GM23338 (cell line): ENCODE measurements at regions not wholly inside any gene's neighbourhood (a gene's known extent, or its start where the extent isn't known, plus 50 kb on each side); places are given as distances from the start of the nearest gene placed in this dataset.

ENCODE experiments used
- EZH2 ChIP-seq: fragments of 200-600 bp; sonication (generic); IDR thresholded peaks from one replicate; pipeline ENCODE4 v1.8.0; 2017; ENCODE audit warnings: antibody characterized with exemption, mild to moderate bottlenecking, low read depth; ENCODE audit not compliant: unreplicated experiment
- JUNB ChIP-seq: IDR thresholded peaks from one replicate; pipeline ENCODE4 v1.6.1; 2016; ENCODE audit warnings: antibody characterized with exemption; ENCODE audit not compliant: unreplicated experiment
- REST ChIP-seq: IDR thresholded peaks from one replicate; pipeline ENCODE4 v1.6.1; 2018; ENCODE audit warnings: antibody characterized with exemption; ENCODE audit not compliant: unreplicated experiment
- TF ChIP-seq, protein P1 (sequence below), 2 experiments: fragments of 200-600 bp in 1 of 2; sonication (generic) in 1 of 2; conservative IDR thresholded peaks; 2 replicates each; pipeline versions ENCODE4 v1.5.1 to v1.6.1; 2016 to 2017; ENCODE audit warnings: antibody characterized with exemption in 2 of 2, low read depth in 2 of 2, mild to moderate bottlenecking in 2 of 2, moderate library complexity in 1 of 2

DNA sequence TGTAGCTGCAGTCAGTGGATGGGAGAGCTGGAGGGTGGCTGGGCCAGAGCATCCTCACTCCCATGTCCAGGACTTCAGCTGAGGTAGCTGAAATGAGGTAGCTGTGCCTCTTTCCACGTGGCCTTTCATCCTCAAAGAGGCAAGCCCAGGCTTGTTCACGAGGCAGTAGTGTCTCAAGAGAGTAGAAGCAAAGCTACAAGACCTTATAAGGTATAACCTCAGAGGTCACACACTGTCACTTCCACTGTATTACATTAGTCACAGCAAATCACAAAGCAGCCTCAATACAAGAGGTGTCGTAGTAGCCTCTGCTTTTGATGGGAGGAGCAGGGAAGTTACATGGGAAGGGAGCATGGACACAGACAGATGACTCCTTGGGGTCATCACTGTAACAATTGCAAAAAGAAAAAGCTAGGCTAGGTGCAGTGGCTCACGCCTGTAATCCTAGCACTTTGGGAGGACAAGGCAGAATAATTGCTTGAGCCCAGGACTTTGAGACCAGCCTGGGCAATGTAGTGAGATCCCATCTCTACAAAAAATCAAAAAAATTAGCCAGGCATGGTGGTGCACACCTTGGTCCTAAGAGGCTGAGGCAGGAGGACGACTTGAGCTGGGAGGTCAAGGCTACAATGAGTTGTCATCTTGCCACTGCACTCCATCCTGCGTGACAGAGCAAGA, 97.5 kb downstream of the SKIDA1 start:
- TF ChIP-seq, protein P1, sequence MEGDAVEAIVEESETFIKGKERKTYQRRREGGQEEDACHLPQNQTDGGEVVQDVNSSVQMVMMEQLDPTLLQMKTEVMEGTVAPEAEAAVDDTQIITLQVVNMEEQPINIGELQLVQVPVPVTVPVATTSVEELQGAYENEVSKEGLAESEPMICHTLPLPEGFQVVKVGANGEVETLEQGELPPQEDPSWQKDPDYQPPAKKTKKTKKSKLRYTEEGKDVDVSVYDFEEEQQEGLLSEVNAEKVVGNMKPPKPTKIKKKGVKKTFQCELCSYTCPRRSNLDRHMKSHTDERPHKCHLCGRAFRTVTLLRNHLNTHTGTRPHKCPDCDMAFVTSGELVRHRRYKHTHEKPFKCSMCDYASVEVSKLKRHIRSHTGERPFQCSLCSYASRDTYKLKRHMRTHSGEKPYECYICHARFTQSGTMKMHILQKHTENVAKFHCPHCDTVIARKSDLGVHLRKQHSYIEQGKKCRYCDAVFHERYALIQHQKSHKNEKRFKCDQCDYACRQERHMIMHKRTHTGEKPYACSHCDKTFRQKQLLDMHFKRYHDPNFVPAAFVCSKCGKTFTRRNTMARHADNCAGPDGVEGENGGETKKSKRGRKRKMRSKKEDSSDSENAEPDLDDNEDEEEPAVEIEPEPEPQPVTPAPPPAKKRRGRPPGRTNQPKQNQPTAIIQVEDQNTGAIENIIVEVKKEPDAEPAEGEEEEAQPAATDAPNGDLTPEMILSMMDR (conservative IDR thresholded peaks at IDR 0.05; ENCODE audit: low read depth in 2 of 2): no peak
- TF ChIP-seq JUNB: no peak
- TF ChIP-seq EZH2: no peak
- TF ChIP-seq REST: no peak
